ENCODE measurements at regions not wholly inside any gene's neighbourhood (a gene's known extent, or its start where the extent isn't known, plus 50 kb on each side); places are given as distances from the start of the nearest gene placed in this dataset.

DNA sequence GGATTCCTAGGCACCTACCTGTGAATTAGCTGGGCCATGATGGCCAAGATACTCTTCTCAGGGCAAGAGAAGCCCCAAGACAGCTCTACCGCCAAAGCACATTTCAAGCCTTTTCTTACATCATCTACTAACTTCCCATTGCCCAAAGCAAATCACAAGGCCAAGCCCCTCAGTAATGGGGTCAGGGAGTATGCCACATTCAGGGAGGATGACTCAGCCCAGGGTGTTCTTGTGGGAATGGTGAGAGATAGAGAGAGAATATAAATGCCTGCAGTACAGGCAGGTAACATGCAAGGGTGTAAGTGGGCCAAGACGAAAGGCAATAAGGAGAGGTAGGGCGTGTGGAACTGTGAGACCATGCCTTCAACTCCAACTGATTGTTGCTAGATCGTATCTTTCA lies 162.5 kb upstream of the ISX start:
- Mint-ChIP-seq H3K9me3 (no peaks in the 10 kb centered on the region), H3K4me1 (ENCODE audit: unreplicated experiment) (no peaks in the 10 kb centered on the region), H3K27ac (no peak overlapping the region), H3K36me3 (no peaks in the 10 kb centered on the region), H3K27me3 (no peaks in the 10 kb centered on the region), H3K4me3 (no peak overlapping the region)
- TF ChIP-seq, protein P1, sequence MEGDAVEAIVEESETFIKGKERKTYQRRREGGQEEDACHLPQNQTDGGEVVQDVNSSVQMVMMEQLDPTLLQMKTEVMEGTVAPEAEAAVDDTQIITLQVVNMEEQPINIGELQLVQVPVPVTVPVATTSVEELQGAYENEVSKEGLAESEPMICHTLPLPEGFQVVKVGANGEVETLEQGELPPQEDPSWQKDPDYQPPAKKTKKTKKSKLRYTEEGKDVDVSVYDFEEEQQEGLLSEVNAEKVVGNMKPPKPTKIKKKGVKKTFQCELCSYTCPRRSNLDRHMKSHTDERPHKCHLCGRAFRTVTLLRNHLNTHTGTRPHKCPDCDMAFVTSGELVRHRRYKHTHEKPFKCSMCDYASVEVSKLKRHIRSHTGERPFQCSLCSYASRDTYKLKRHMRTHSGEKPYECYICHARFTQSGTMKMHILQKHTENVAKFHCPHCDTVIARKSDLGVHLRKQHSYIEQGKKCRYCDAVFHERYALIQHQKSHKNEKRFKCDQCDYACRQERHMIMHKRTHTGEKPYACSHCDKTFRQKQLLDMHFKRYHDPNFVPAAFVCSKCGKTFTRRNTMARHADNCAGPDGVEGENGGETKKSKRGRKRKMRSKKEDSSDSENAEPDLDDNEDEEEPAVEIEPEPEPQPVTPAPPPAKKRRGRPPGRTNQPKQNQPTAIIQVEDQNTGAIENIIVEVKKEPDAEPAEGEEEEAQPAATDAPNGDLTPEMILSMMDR (conservative IDR thresholded peaks at IDR 0.05) = no peak
- DNase-seq (ENCODE audit: extremely low spot score, unreplicated experiment) = no peak

- H3K9me3 Mint-ChIP-seq = no peaks in the 10 kb centered on the region
- H3K4me3 Mint-ChIP-seq = no peak overlapping the region
- TF ChIP-seq, protein P1 (conservative IDR thresholded peaks at IDR 0.05) = no peak
- no peak overlapping the region for H3K27ac Mint-ChIP-seq
- no peaks in the 10 kb centered on the region for H3K36me3 Mint-ChIP-seq
- peaks cover 3% of the 10 kb centered on the region for H3K27me3 Mint-ChIP-seq
- H3K4me1 Mint-ChIP-seq (ENCODE audit: unreplicated experiment) = no peaks in the 10 kb centered on the region
- no peak for DNase-seq (ENCODE audit: extremely low spot score, unreplicated experiment)
These were observed 161.5 kb upstream of the ISX start for GRCh38 chr22:34904486-34904885.

GRCh38 chr22:34913826-34914225 lies 152.1 kb upstream of the ISX start:
- peaks cover 5% of the 10 kb centered on the region for H3K4me1 Mint-ChIP-seq (ENCODE audit: unreplicated experiment)
- no peaks in the 10 kb centered on the region for H3K36me3 Mint-ChIP-seq
- H3K4me3 Mint-ChIP-seq = no peak overlapping the region
- no peaks in the 10 kb centered on the region for H3K9me3 Mint-ChIP-seq
- DNase-seq (ENCODE audit: extremely low spot score, unreplicated experiment) = no peak
- no peak overlapping the region for H3K27ac Mint-ChIP-seq
- H3K27me3 Mint-ChIP-seq = peaks cover 5% of the 10 kb centered on the region
- TF ChIP-seq, protein P1 (conservative IDR thresholded peaks at IDR 0.05) = no peak

GRCh38 chr22:34914846-34915245 lies 151.1 kb upstream of the ISX start:
- H3K27me3 Mint-ChIP-seq = peaks cover 3% of the 10 kb centered on the region
- no peak for DNase-seq (ENCODE audit: extremely low spot score, unreplicated experiment)

GRCh38 chr22:34917239-34917638 lies 148.7 kb upstream of the ISX start:
- TF ChIP-seq, protein P1 (conservative IDR thresholded peaks at IDR 0.05) = no peak
- DNase-seq (ENCODE audit: extremely low spot score, unreplicated experiment) = no peak
- H3K27me3 Mint-ChIP-seq = peaks cover 3% of the 10 kb centered on the region
- H3K36me3 Mint-ChIP-seq = no peaks in the 10 kb centered on the region
- H3K4me3 Mint-ChIP-seq = no peak overlapping the region
- no peak overlapping the region for H3K27ac Mint-ChIP-seq
- H3K4me1 Mint-ChIP-seq (ENCODE audit: unreplicated experiment) = peaks cover 5% of the 10 kb centered on the region
- no peaks in the 10 kb centered on the region for H3K9me3 Mint-ChIP-seq

More at GRCh38 chr22:34914846-34915245, 151.1 kb upstream of the ISX start:
- TF ChIP-seq, protein P1 (conservative IDR thresholded peaks at IDR 0.05) = no peak
- Mint-ChIP-seq H3K27ac (no peak overlapping the region), H3K36me3 (no peaks in the 10 kb centered on the region), H3K4me1 (ENCODE audit: unreplicated experiment) (peaks cover 5% of the 10 kb centered on the region), H3K4me3 (no peak overlapping the region), H3K9me3 (no peaks in the 10 kb centered on the region)

- Mint-ChIP-seq H3K4me1 (ENCODE audit: unreplicated experiment) (no peaks in the 10 kb centered on the region), H3K9me3 (no peaks in the 10 kb centered on the region), H3K36me3 (no peaks in the 10 kb centered on the region), H3K27ac (no peak overlapping the region), H3K27me3 (no peaks in the 10 kb centered on the region), H3K4me3 (no peak overlapping the region)
- DNase-seq (ENCODE audit: extremely low spot score, unreplicated experiment) = no peak
- TF ChIP-seq, protein P1 (conservative IDR thresholded peaks at IDR 0.05) = no peak
These were observed 134.9 kb upstream of the ISX start for GRCh38 chr22:34931026-34931425.
